ENCODE measurements at regions not wholly inside any gene's neighbourhood (a gene's known extent, or its start where the extent isn't known, plus 50 kb on each side); places are given as distances from the start of the nearest gene placed in this dataset.

- DNase-seq = peak; percentile 78
Observed at GRCh38 chr2:43083710-43084698, 142.4 kb downstream of the ZFP36L2 start.

GRCh38 chr2:43082903-43083677 is 143.3 kb downstream of the ZFP36L2 start:
- no peak for DNase-seq

DNA sequence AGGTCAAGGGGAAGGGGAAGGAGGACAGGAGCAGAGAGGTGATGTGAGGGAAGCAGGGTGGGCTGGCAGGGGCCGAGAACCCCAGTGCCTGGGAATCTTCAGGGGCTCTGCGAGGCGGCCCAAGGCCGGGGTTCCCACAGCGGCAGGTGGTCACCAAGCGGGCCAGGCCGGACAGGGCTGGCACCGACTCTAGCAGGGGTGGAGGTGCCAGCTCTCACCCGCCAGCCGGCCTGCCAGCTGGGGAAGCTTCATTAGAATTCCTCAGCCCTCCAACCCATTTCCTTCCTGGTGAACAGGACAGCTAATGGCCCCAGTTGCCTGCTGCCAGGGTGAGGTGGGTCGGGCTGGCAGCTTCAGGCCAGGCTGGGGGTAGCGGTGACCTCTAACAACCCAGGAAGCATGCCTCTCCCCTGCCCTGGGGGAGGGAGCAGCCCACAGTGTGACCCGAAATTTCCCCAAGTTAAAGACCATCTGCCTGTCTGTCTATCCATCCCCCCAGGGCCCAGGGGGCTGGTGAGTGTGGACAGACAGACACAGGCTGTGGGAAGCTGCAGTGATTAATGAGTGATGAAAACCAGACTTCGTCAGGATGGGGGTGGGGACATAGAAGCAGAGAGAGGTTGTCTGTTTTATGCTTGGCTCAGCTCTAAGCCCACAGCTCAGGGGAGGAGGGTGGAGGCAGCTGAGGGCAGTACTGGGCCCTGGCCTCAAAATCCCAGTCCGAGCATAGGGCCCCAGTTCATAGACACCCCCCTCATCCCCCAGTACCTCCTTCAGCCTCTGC is 144.1 kb downstream of the ZFP36L2 start:
- DNase-seq = peak; percentile 80

- DNase-seq = no peak
Observed at GRCh38 chr2:43081131-43081765, 145.2 kb downstream of the ZFP36L2 start.

GRCh38 chr2:43080571-43081021 is 145.8 kb downstream of the ZFP36L2 start:
- DNase-seq = peak; percentile 70

DNA sequence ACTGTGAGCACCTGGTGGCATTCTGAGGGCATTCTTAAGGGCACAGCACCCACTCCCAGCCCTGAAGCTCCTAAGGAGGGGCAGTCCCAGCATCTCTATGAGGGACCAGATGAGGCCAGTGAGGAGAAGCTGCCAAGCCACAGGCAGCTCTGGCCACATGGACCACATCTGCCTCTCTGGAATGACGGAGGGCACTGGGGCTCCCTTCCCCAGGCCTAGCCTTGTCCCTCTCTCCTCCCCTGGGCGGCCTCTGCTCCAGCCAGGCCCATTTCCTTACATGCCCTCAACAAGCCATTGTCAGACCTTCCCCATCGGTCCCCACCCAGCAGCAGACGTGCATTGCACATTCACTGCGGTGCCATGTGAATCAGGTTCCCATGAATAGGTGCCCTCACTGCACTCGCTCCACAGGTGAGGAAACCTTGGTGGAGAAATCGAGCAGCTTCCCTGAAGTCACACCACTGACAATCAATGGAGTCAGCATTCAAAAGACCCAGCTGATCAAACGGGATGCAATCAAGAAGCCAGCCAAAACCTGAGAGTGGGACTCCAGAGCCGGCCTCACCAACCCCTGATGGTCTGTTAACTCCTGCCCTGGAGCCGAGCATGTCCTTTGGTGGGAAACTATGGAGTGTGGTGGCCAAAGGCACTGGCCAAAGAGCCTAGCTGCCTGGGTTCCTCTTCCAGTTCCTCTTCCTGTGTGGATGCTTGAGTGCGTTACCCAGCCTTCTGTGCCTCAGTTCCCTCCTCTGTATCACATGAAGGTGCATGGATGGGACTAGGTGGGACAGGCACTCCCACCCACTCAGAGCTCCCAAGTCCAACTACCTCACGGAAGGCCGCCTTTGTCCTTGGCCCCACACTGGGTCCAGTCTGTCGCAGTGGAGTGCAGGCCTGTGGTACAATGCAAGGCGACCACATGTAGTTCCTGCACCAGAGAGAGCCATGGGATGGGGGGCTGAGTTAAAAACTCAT is 147.3 kb downstream of the ZFP36L2 start:
- DNase-seq = no peak

DNA sequence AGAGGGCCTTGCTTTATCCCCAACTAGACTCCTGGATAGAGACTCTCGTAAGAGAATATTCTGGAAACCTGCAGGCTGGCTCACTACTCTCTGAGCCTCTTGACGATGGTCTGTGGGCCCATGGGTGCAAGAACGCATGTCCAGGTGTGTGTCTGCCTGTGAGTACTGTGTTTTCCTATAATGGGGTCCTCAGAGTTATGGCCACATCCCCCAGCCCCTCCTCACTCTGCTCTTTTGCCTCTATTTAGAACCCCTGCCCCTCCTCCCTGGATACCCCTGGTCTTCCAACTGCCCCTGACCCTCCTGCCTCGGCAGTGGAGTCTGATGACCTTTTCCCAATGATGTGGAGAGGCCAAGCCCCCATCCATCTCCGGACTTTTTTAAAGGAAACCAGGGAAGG is 148.1 kb downstream of the ZFP36L2 start:
- no peak for DNase-seq

DNA sequence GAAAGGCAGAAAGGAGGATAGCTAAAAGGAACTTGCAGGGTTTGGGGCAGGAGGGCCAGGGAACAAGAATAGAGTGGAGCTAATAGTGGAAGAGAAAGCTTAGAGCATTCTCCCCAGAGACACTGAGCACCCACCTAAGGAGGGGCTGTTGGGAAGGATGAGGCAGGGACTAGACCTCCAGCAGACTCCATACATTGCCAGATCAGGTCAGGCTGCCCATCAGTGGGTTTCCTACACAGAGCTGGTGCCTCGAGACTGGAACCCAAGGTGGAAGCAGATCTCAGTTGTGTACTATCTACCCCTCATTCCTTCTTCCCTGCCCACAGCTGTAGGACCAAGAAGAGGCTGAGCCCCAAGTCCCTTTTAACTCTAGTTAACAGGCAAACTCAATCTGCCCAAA is 148.5 kb downstream of the ZFP36L2 start:
- DNase-seq = no peak

DNA sequence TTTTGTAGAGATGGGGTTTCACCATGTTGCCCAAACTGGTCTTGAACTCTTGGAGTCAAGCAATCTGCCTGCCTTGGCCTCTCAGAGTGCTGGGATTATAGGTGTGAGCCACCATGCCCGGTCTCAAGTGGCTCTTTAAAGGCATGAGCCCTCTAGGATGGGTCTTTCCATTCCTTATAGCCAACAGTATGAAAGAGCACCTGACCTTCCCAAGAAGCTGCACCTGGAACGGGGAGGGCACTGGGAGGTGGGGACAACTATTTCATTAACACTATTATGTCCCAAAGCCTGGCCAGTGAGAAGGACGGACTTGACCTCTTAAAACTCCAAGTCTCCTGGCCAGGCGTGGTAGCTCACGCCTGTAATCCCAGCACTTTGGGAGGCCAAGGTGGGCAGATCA is 149.7 kb downstream of the ZFP36L2 start:
- DNase-seq = no peak

- DNase-seq = no peak
Observed at GRCh38 chr2:43075811-43076585, 150.4 kb downstream of the ZFP36L2 start.

- peak; percentile 93 for DNase-seq
Observed at GRCh38 chr2:43075054-43075593, 151.3 kb downstream of the ZFP36L2 start.

DNA sequence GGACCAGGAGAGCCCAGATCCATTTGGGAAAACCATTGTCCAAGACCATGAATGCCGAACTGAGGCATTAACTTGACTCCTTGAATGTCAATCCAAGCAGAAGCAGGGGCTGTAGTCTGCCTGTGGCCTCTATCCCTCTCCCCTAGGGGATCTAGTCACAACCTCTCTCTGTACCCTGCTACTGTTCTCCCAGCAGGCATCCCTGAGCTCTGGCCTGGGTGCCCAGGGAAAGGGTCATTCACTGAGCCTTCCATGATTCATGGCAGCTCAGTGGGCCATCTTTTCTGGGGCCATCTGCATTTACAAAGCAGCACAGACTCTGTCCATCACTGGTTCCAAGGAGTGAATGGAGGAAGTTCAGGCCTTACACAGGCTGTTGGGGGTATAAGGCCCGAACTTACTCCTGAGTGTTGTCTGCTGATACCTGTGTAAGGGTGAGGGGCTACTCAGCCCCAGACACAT is 151.8 kb downstream of the ZFP36L2 start:
- no peak for DNase-seq

DNA sequence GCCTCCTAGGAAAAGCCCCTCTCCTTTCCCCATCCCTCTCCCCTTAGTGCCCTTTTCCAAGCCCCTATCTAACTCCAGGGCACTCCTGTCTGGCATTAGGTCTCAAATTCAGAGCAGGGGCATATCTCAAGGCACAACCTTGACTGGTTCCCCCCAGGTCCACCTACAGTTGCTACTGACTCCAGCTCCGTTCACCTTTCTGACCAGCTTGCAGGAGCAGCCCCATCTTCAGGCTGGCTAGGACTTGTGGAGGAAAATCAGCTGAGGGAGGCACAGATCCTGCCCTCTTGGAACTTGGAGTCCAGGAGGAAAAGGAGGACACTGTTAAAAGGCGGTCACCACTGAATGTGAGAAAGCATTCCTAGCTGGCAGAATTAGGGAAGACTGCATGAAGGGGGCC is 152.4 kb downstream of the ZFP36L2 start:
- no peak for DNase-seq

DNA sequence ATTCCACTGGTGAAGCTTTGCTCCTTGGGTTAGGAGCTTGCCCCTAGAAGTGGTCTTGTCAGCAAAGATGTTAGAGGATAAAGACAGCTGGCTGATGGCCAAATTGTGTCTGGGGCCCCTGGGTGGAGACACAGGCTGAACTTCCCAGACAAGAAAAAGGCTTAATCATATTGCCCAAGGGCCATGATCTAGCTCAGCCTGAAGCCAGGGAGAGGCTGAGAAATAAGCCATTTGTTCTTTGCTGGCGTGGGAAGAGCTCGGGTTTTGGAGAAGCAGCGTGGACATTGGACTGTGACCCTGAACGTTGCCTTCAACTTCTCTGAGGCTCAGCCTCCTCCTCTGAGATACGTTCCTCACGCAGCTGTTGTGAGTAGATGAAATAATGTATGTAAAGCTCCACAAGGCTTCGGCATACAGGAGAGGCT is 153.0 kb downstream of the ZFP36L2 start:
- DNase-seq = peak; percentile 87

GRCh38 chr2:43071599-43072550 is 154.5 kb downstream of the ZFP36L2 start:
- DNase-seq = peak; percentile 90

- DNase-seq = peak; percentile 66
Observed at GRCh38 chr2:43070676-43071502, 155.5 kb downstream of the ZFP36L2 start.

DNA sequence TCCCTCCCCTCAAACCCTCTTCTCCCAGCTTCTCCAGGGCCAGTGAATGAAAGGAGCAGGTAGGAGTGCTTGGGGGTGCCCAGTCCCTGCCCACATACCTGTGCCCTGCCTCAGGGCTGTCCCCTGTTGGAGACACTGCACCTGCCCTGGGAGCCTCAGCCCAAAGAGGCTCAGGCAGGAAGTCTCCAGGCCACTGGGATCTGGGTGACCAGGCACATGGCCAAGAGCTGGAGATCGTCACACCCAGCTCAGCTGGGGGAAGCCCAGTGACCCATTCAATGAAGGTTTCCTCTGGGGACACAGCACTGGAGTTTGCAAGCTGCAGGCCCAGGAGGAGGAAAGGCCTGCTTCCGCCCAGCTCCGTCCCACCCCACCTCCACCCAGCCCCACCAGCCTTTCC is 156.4 kb downstream of the ZFP36L2 start:
- no peak for DNase-seq

All from femur (tissue), 1 donor.